ENCODE measurements at regions not wholly inside any gene's neighbourhood (a gene's known extent, or its start where the extent isn't known, plus 50 kb on each side); places are given as distances from the start of the nearest gene placed in this dataset.

GRCh38 chr6:97462031-97462430, 179.0 kb upstream of the MMS22L start:
- no peak for DNase-seq
- no peaks in the 10 kb centered on the region for H3K9me3 Mint-ChIP-seq

GRCh38 chr6:97462938-97463598, 180.1 kb upstream of the MMS22L start:
- POLR2A ChIA-PET (ENCODE audit: partially characterized antibody) = no interaction called here

More at GRCh38 chr6:97462031-97462430, 179.0 kb upstream of the MMS22L start:
- H3K4me3 ChIP-seq (ENCODE audit: low read length in 2 of 2) = no peak overlapping the region
- H3K27ac Mint-ChIP-seq = no peak overlapping the region
- ChIA-PET POLR2A (ENCODE audit: partially characterized antibody) (no interaction called here), CTCF (ENCODE audit: partially characterized antibody) (no interaction called here)
- intact Hi-C loops (cut with micrococcal nuclease) = no loop called here
- H3K36me3 ChIP-seq (ENCODE audit: insufficient read depth, low read length) = no peaks in the 10 kb centered on the region
- H3K9me3 ChIP-seq (ENCODE audit: control insufficient read depth in 1 of 2, low read length in 2 of 2) = no peaks in the 10 kb centered on the region
- H3K36me3 Mint-ChIP-seq = no peaks in the 10 kb centered on the region
- H3K27ac ChIP-seq (ENCODE audit: low read depth, low read length) = no peak overlapping the region
- no peaks in the 10 kb centered on the region for H3K4me1 Mint-ChIP-seq
- H3K27me3 Mint-ChIP-seq = peaks cover 2 to 4% of the 10 kb centered on the region in 2 donors
- no peak overlapping the region for H3K4me3 Mint-ChIP-seq
- H3K27me3 ChIP-seq (ENCODE audit: insufficient read depth, low read length) = no peaks in the 10 kb centered on the region
- no peaks in the 10 kb centered on the region for H3K4me1 ChIP-seq (ENCODE audit: insufficient read depth, low read length)

GRCh38 chr6:97465877-97466561, 183.0 kb upstream of the MMS22L start:
- Mint-ChIP-seq H3K27me3 (peaks cover 1 to 3% of the 10 kb centered on the region in 2 donors), H3K27ac (no peak overlapping the region), H3K9me3 (no peaks in the 10 kb centered on the region), H3K36me3 (no peaks in the 10 kb centered on the region), H3K4me1 (no peaks in the 10 kb centered on the region), H3K4me3 (no peak overlapping the region)
- ChIA-PET POLR2A (ENCODE audit: partially characterized antibody) (no interaction called here), CTCF (ENCODE audit: partially characterized antibody) (no interaction called here)
- Histone ChIP-seq H3K27ac (ENCODE audit: low read depth, low read length) (no peak overlapping the region), H3K4me1 (ENCODE audit: insufficient read depth, low read length) (no peaks in the 10 kb centered on the region), H3K9me3 (ENCODE audit: control insufficient read depth in 1 of 2, low read length in 2 of 2) (no peaks in the 10 kb centered on the region), H3K27me3 (ENCODE audit: insufficient read depth, low read length) (no peaks in the 10 kb centered on the region), H3K36me3 (ENCODE audit: insufficient read depth, low read length) (no peaks in the 10 kb centered on the region), H3K4me3 (ENCODE audit: low read length in 2 of 2) (no peak overlapping the region)
- DNase-seq = no peak
- intact Hi-C loops (cut with micrococcal nuclease) = no loop called here

More at GRCh38 chr6:97462938-97463598, 180.1 kb upstream of the MMS22L start:
- intact Hi-C loops (cut with micrococcal nuclease) = no loop called here
- no peaks in the 10 kb centered on the region for H3K4me1 Mint-ChIP-seq
- Histone ChIP-seq H3K4me3 (ENCODE audit: low read length in 2 of 2) (no peak overlapping the region), H3K9me3 (ENCODE audit: control insufficient read depth in 1 of 2, low read length in 2 of 2) (no peaks in the 10 kb centered on the region), H3K36me3 (ENCODE audit: insufficient read depth, low read length) (no peaks in the 10 kb centered on the region), H3K27me3 (ENCODE audit: insufficient read depth, low read length) (no peaks in the 10 kb centered on the region), H3K27ac (ENCODE audit: low read depth, low read length) (no peak overlapping the region), H3K4me1 (ENCODE audit: insufficient read depth, low read length) (no peaks in the 10 kb centered on the region)
- no peaks in the 10 kb centered on the region for H3K36me3 Mint-ChIP-seq
- no peak overlapping the region for H3K4me3 Mint-ChIP-seq
- no peak for DNase-seq
- CTCF ChIA-PET (ENCODE audit: partially characterized antibody) = no interaction called here
- H3K27ac Mint-ChIP-seq = no peak overlapping the region
- peaks cover 2 to 4% of the 10 kb centered on the region in 2 donors for H3K27me3 Mint-ChIP-seq
- no peaks in the 10 kb centered on the region for H3K9me3 Mint-ChIP-seq

GRCh38 chr6:97468981-97469380, 186.0 kb upstream of the MMS22L start:
- no peaks in the 10 kb centered on the region for H3K4me1 ChIP-seq (ENCODE audit: insufficient read depth, low read length)
- Mint-ChIP-seq H3K27me3 (peaks cover 1 to 3% of the 10 kb centered on the region in 2 donors), H3K4me1 (no peaks in the 10 kb centered on the region), H3K4me3 (no peak overlapping the region), H3K36me3 (no peaks in the 10 kb centered on the region), H3K9me3 (no peaks in the 10 kb centered on the region), H3K27ac (no peak overlapping the region)
- no peak overlapping the region for H3K27ac ChIP-seq (ENCODE audit: low read depth, low read length)
- no peaks in the 10 kb centered on the region for H3K9me3 ChIP-seq (ENCODE audit: control insufficient read depth in 1 of 2, low read length in 2 of 2)
- intact Hi-C loops (cut with micrococcal nuclease) = no loop called here
- CTCF ChIA-PET (ENCODE audit: partially characterized antibody) = no interaction called here
- POLR2A ChIA-PET (ENCODE audit: partially characterized antibody) = no interaction called here
- no peaks in the 10 kb centered on the region for H3K27me3 ChIP-seq (ENCODE audit: insufficient read depth, low read length)
- no peak for DNase-seq
- H3K36me3 ChIP-seq (ENCODE audit: insufficient read depth, low read length) = no peaks in the 10 kb centered on the region
- no peak overlapping the region for H3K4me3 ChIP-seq (ENCODE audit: low read length in 2 of 2)

- Histone ChIP-seq H3K36me3 (ENCODE audit: insufficient read depth, low read length) (no peaks in the 10 kb centered on the region), H3K4me3 (ENCODE audit: low read length in 2 of 2) (no peak overlapping the region), H3K27ac (ENCODE audit: low read depth, low read length) (no peak overlapping the region), H3K27me3 (ENCODE audit: insufficient read depth, low read length) (no peaks in the 10 kb centered on the region), H3K4me1 (ENCODE audit: insufficient read depth, low read length) (no peaks in the 10 kb centered on the region), H3K9me3 (ENCODE audit: control insufficient read depth in 1 of 2, low read length in 2 of 2) (no peaks in the 10 kb centered on the region)
- Mint-ChIP-seq H3K36me3 (no peaks in the 10 kb centered on the region), H3K9me3 (no peaks in the 10 kb centered on the region), H3K4me1 (no peaks in the 10 kb centered on the region), H3K27ac (no peak overlapping the region), H3K4me3 (no peak overlapping the region), H3K27me3 (peaks cover 1 to 3% of the 10 kb centered on the region in 2 donors)
- intact Hi-C loops (cut with micrococcal nuclease) = no loop called here
- ChIA-PET POLR2A (ENCODE audit: partially characterized antibody) (no interaction called here), CTCF (ENCODE audit: partially characterized antibody) (no interaction called here)
- no peak for DNase-seq
Observed at GRCh38 chr6:97469451-97469850, 186.4 kb upstream of the MMS22L start.

GRCh38 chr6:97470322-97470721, 187.3 kb upstream of the MMS22L start:
- Mint-ChIP-seq H3K4me3 (no peak overlapping the region), H3K27ac (no peak overlapping the region), H3K9me3 (no peaks in the 10 kb centered on the region), H3K27me3 (peaks cover 0 to 3% of the 10 kb centered on the region in 2 donors), H3K4me1 (no peaks in the 10 kb centered on the region), H3K36me3 (no peaks in the 10 kb centered on the region)
- no peak for DNase-seq
- Histone ChIP-seq H3K4me1 (ENCODE audit: insufficient read depth, low read length) (no peaks in the 10 kb centered on the region), H3K36me3 (ENCODE audit: insufficient read depth, low read length) (no peaks in the 10 kb centered on the region), H3K4me3 (ENCODE audit: low read length in 2 of 2) (no peak overlapping the region), H3K27ac (ENCODE audit: low read depth, low read length) (no peak overlapping the region), H3K27me3 (ENCODE audit: insufficient read depth, low read length) (no peaks in the 10 kb centered on the region), H3K9me3 (ENCODE audit: control insufficient read depth in 1 of 2, low read length in 2 of 2) (no peaks in the 10 kb centered on the region)
- ChIA-PET CTCF (ENCODE audit: partially characterized antibody) (no interaction called here), POLR2A (ENCODE audit: partially characterized antibody) (no interaction called here)
- intact Hi-C loops (cut with micrococcal nuclease) = no loop called here

GRCh38 chr6:97473979-97474378, 191.0 kb upstream of the MMS22L start:
- Mint-ChIP-seq H3K27ac (no peak overlapping the region), H3K4me1 (no peaks in the 10 kb centered on the region), H3K4me3 (no peak overlapping the region), H3K9me3 (no peaks in the 10 kb centered on the region), H3K27me3 (peaks cover 0 to 3% of the 10 kb centered on the region in 2 donors), H3K36me3 (no peaks in the 10 kb centered on the region)
- ChIA-PET POLR2A (ENCODE audit: partially characterized antibody) (no interaction called here), CTCF (ENCODE audit: partially characterized antibody) (no interaction called here)
- no peak overlapping the region for H3K4me3 ChIP-seq (ENCODE audit: low read length in 2 of 2)
- DNase-seq = no peak
- no peak overlapping the region for H3K27ac ChIP-seq (ENCODE audit: low read depth, low read length)
- H3K27me3 ChIP-seq (ENCODE audit: insufficient read depth, low read length) = no peaks in the 10 kb centered on the region
- H3K4me1 ChIP-seq (ENCODE audit: insufficient read depth, low read length) = no peaks in the 10 kb centered on the region
- no peaks in the 10 kb centered on the region for H3K9me3 ChIP-seq (ENCODE audit: control insufficient read depth in 1 of 2, low read length in 2 of 2)
- intact Hi-C loops (cut with micrococcal nuclease) = no loop called here
- no peaks in the 10 kb centered on the region for H3K36me3 ChIP-seq (ENCODE audit: insufficient read depth, low read length)

Measured in CD4-positive, alpha-beta memory T cell (primary cell).